Keratinocyte (primary cell): ENCODE measurements at regions not wholly inside any gene's neighbourhood (a gene's known extent, or its start where the extent isn't known, plus 50 kb on each side); places are given as distances from the start of the nearest gene placed in this dataset.

Experiments
- EZH2 ChIP-seq: IDR thresholded peaks from one replicate; pipeline ENCODE4 v1.6.1; 2012; ENCODE audit warnings: inconsistent platforms, mild to moderate bottlenecking, low read length, moderate library complexity
- TF ChIP-seq, protein P1 (sequence below), 3 experiments: IDR thresholded peaks in 1 of 3; conservative IDR thresholded peaks in 1 of 3; optimal IDR thresholded peaks in 1 of 3; 2 replicates in 2 of 3; 3 replicates in 1 of 3; pipeline versions ENCODE3 to v1.5.1; 2011; ENCODE audit warnings: low read length in 3 of 3, mild to moderate bottlenecking in 3 of 3, moderate library complexity in 2 of 3, control low read depth in 1 of 3, inconsistent platforms in 1 of 3; ENCODE audit not compliant: insufficient read depth in 2 of 3; ENCODE audit errors: extremely low read depth in 1 of 3

DNA sequence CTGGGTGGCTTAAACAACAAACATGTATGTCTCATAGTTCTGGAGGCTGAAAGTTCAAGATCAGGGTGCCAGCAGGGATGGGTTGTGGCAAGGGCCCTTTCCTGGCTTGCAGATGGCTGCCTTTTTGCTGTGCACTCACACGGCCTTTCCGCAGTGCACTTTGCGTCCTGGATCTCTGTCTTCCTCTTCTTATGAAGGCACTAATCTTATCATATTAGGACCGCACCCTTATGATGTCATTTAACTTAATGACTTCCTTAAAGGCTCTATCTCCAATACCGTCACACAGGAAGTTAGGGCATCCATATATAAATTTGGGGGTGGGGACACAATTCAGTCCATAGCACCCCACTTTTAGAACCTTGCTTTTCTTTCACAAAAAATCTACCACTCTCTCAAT lies 255.2 kb downstream of the SNX13 start:
- TF ChIP-seq, protein P1, sequence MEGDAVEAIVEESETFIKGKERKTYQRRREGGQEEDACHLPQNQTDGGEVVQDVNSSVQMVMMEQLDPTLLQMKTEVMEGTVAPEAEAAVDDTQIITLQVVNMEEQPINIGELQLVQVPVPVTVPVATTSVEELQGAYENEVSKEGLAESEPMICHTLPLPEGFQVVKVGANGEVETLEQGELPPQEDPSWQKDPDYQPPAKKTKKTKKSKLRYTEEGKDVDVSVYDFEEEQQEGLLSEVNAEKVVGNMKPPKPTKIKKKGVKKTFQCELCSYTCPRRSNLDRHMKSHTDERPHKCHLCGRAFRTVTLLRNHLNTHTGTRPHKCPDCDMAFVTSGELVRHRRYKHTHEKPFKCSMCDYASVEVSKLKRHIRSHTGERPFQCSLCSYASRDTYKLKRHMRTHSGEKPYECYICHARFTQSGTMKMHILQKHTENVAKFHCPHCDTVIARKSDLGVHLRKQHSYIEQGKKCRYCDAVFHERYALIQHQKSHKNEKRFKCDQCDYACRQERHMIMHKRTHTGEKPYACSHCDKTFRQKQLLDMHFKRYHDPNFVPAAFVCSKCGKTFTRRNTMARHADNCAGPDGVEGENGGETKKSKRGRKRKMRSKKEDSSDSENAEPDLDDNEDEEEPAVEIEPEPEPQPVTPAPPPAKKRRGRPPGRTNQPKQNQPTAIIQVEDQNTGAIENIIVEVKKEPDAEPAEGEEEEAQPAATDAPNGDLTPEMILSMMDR (optimal IDR thresholded peaks at IDR 0.05 in 1 of 3, IDR thresholded peaks at IDR 0.05 in 1 of 3, conservative IDR thresholded peaks at IDR 0.05 in 1 of 3; ENCODE audit: extremely low read depth in 1 of 3, insufficient read depth in 2 of 3, low read length in 3 of 3), result no peak
- no peak for TF ChIP-seq EZH2
